GM21737 (cell line): ENCODE measurements at regions not wholly inside any gene's neighbourhood (a gene's known extent, or its start where the extent isn't known, plus 50 kb on each side); places are given as distances from the start of the nearest gene placed in this dataset.
"Not testable (repeated sequence)": the region's sequence is repeated elsewhere in the genome, so short reads cannot be mapped to it uniquely, and the experiment has no call there.

Experiments used
- ATAC-seq: cut with Tn5 transposase; IDR thresholded peaks from one replicate; pipeline ENCODE4 v1.9.1; 2021; ENCODE audit warnings: mild to moderate bottlenecking, moderate library complexity; ENCODE audit not compliant: unreplicated experiment

GRCh38 chr16:10312784-10313724 is 72.8 kb upstream of the ATF7IP2 start:
- peak; percentile 69 for ATAC-seq

- no peak for ATAC-seq
Observed at GRCh38 chr16:10314317-10314716, 71.5 kb upstream of the ATF7IP2 start.

GRCh38 chr16:10314811-10315210 is 71.0 kb upstream of the ATF7IP2 start:
- ATAC-seq: no peak

GRCh38 chr16:10317425-10318001 is 68.3 kb upstream of the ATF7IP2 start:
- no peak for ATAC-seq

- no peak for ATAC-seq
Observed at GRCh38 chr16:10318798-10319500, 66.9 kb upstream of the ATF7IP2 start.

GRCh38 chr16:10321407-10322387 is 64.2 kb upstream of the ATF7IP2 start:
- ATAC-seq: no peak

DNA sequence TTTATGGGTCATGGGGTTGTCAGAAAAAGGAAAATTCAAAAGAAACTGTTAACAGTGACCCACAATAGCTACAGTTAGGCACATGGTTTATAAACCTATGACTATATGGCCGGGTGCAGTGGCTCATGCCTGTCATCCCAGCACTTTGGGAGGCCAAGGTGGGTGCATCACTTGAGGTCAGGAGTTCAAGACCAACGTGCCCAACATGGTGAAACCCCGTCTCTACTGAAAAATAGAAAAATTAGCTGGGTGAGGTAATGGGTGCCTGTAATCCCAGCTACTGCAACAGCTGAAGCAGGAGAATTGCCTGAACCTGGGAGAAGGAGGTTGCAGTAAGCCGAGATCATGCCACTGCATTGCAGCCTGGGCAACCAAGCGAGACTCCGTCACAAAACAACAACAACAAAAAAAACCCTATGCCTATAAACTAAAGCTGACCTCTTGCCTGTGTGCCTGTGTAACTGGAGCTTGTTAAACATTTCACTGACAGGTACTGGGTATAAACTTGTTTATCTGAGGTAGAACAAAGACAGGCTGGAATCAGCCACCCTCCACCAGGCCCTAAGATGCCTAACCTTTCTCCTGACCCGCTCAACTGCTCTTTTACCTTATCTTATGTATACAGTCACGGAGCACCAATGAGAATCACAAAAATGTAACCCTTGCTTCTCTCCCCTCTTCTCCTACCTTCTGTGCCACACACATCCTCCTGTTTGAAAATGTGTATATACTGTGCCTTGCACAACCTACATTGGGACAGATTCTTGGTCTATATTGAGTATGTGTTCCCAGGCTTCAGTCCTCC is 62.9 kb upstream of the ATF7IP2 start:
- ATAC-seq: no peak

GRCh38 chr16:10323528-10323869 is 62.4 kb upstream of the ATF7IP2 start:
- no peak for ATAC-seq

- ATAC-seq: no peak
Observed at GRCh38 chr16:10324210-10324609, 61.7 kb upstream of the ATF7IP2 start.

- ATAC-seq: no peak
Observed at GRCh38 chr16:10325783-10326543, 59.9 kb upstream of the ATF7IP2 start.

DNA sequence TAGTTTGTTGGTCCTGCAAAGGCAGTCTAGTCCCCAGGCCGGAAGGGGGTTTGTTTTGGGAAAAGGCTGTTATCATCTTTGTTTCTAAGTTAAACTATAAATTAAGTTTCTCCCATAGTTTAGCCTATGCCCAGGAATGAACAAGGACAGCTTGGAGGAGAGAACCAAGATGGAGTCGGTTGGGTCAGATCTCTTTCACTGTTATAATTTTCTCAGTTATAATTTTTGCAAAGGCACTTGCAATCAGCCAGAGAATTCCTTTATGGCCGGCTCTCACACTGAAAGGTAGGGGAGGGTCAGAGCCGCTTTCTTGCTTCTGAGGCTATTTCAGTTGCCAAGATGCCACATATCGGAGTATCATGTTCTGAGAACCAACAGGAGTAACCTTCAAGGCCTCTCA is 59.2 kb upstream of the ATF7IP2 start:
- ATAC-seq: no peak

- not testable (repeated sequence) for ATAC-seq
Observed at GRCh38 chr16:10328291-10328690, 57.6 kb upstream of the ATF7IP2 start.

GRCh38 chr16:10332241-10332640 is 53.6 kb upstream of the ATF7IP2 start:
- no peak for ATAC-seq

DNA sequence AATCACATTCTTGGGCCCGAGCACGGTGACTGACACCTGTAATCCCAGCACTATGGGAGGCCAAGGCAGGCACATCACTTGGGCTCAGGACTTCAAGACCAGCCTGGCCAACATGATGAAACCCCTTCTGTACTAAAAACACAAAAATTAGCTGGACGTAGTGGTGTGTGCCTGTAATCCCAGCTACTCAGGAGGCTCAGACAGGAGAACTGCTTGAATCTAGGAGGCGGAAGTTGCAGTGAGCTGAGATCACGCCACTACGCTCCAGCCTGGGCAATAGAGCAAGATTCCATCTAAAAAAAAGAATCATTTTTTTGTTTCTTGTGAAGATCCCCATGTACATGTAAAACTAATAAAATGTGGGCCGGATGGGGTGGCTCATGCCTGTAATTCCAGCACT is 53.1 kb upstream of the ATF7IP2 start:
- ATAC-seq: no peak

DNA sequence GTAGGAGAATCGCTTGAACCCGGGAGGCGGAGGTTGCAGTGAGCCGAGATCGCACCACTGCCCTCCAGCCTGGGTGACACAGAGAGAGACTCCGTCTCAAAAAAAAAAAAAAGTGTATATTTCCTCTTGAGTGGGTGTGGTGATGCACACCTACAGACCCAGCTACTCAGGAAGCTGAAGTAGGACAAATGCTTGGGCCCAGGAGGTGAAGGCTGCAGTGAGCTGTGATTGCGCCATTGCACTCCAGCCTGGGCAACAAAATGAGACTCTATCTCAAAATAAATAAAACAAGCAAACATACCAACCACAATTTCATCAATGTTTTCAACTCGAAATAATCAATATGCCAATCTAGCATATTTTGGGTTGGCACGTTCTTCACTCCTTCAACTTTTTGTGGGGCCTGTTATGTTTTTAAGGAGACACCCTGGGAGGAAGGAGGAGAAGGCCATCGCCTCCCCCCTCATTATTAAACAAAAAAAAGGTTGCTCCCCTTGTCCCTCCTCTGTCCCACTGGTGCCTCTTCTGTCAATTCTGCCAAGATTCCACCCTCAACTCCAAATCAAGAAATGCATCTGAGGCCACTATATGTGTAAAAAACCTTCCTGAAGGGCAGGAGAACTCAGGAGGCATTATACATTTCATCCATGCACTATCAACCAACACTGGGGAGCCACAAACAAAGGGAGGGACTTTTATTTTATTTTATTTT is 52.4 kb upstream of the ATF7IP2 start:
- ATAC-seq: no peak

DNA sequence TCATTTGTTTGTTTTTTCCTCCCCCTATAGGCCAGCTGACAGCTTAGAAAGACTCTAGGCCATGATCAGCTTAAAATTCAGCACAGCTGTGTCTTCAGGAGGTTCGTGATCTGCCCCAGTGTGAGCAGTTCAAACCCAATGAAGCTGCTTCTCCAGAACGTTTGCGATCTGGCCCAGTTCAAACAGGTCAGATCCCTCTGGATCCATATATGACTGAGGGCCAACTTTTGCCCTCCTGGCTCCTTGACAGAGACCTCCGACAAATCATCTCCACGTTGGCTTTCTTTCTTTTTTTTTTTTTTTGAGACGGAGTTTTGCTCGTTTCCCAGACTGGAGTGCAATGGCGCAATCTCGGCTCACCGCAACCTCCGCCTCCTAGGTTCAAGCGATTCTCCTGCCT is 50.2 kb upstream of the ATF7IP2 start:
- ATAC-seq: no peak
